ENCODE measurements at regions not wholly inside any gene's neighbourhood (a gene's known extent, or its start where the extent isn't known, plus 50 kb on each side); places are given as distances from the start of the nearest gene placed in this dataset.

- Mint-ChIP-seq H3K36me3 (ENCODE audit: low read depth) (no peaks in the 10 kb centered on the region), H3K4me3 (no peak overlapping the region), H3K4me1 (peaks cover 4% of the 10 kb centered on the region), H3K27ac (no peak overlapping the region), H3K9me3 (no peaks in the 10 kb centered on the region), H3K27me3 (ENCODE audit: insufficient read depth) (no peaks in the 10 kb centered on the region)
- WGBS, 2 experiments (ENCODE audit: insufficient coverage in 1 of 2, insufficient read length in 1 of 2): 71 to 83% methylated on average over 2 to 3 of the region's 3 CpGs
- no peaks in the 10 kb centered on the region for H3K36me3 ChIP-seq (ENCODE audit: control insufficient read depth, insufficient read depth, low read length)
- H3K27ac ChIP-seq (ENCODE audit: low read depth, low read length): peak overlapping the region; percentile 56
- H3K4me3 ChIP-seq (ENCODE audit: low read length): no peak overlapping the region
- TF ChIP-seq CTCF (conservative IDR thresholded peaks at IDR 0.05): no peak
- no peak overlapping the region for H3K9ac ChIP-seq (ENCODE audit: extremely low read depth, low read length, poor library complexity, severe bottlenecking)
- H3K4me1 ChIP-seq (ENCODE audit: control insufficient read depth, insufficient read depth, low read length): no peaks in the 10 kb centered on the region
- H3K27me3 ChIP-seq (ENCODE audit: control insufficient read depth, insufficient read depth, low read length, poor library complexity, severe bottlenecking): no peaks in the 10 kb centered on the region
- peaks cover 15% of the 10 kb centered on the region for H3K9me3 ChIP-seq (ENCODE audit: control insufficient read depth, low read length)
- DNase-seq: no peak
These were observed 438.8 kb upstream of the TGFBR2 start for GRCh38 chr3:30167541-30168011.

- Mint-ChIP-seq H3K27me3 (ENCODE audit: insufficient read depth) (no peaks in the 10 kb centered on the region), H3K4me3 (no peak overlapping the region), H3K4me1 (peaks cover 4% of the 10 kb centered on the region), H3K9me3 (no peaks in the 10 kb centered on the region), H3K27ac (no peak overlapping the region), H3K36me3 (ENCODE audit: low read depth) (no peaks in the 10 kb centered on the region)
- no peaks in the 10 kb centered on the region for H3K27me3 ChIP-seq (ENCODE audit: control insufficient read depth, insufficient read depth, low read length, poor library complexity, severe bottlenecking)
- no peaks in the 10 kb centered on the region for H3K36me3 ChIP-seq (ENCODE audit: control insufficient read depth, insufficient read depth, low read length)
- H3K9me3 ChIP-seq (ENCODE audit: control insufficient read depth, low read length): peaks cover 15% of the 10 kb centered on the region
- H3K4me3 ChIP-seq (ENCODE audit: low read length): no peak overlapping the region
- no peak overlapping the region for H3K27ac ChIP-seq (ENCODE audit: low read depth, low read length)
- no peaks in the 10 kb centered on the region for H3K4me1 ChIP-seq (ENCODE audit: control insufficient read depth, insufficient read depth, low read length)
- no peak overlapping the region for H3K9ac ChIP-seq (ENCODE audit: extremely low read depth, low read length, poor library complexity, severe bottlenecking)
- no peak for DNase-seq
- no peak for TF ChIP-seq CTCF (conservative IDR thresholded peaks at IDR 0.05)
These were observed 436.9 kb upstream of the TGFBR2 start for GRCh38 chr3:30169487-30169886.

DNA sequence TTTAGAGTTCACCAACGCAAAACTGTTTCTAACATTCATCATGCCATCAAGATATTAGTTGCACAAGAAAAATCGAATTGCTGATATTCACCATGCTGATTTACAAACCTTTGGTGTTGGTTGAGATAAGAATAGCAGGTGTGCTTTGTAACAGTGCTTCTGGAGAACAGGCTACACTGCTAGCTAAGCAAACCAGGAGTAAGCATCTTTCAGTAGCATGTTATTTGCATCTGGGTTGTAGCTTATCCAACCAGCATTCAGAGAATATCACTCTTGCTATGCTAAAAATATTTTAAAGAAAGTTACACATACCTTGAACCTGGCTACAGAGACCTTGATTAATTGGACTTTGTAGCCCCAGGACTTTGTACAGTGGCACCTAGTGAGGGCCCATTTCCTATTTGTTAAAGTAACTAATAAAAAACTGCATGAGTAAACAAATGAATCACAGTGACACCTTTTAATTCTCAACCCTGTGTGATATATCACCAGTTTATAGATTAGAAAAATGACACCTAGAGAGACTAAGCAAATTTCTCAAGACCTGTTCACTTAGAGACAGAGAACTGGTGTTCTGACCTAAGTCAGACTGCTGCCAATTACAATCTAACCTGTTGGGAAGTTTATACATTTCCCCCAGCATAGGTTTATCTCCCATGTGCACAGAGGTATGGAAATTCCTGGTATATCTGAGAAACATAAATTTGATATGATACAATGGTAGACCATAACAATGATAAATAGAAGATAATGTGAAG is 435.5 kb upstream of the TGFBR2 start:
- H3K9me3 ChIP-seq (ENCODE audit: control insufficient read depth, low read length): peaks cover 7% of the 10 kb centered on the region
- no peaks in the 10 kb centered on the region for H3K9me3 Mint-ChIP-seq
- H3K36me3 ChIP-seq (ENCODE audit: control insufficient read depth, insufficient read depth, low read length): no peaks in the 10 kb centered on the region
- WGBS, 2 experiments (ENCODE audit: insufficient coverage in 1 of 2, insufficient read length in 1 of 2): 91 to 100% methylated on average over 1 to 2 of the region's 2 CpGs
- no peak for DNase-seq
- H3K27ac Mint-ChIP-seq: no peak overlapping the region
- no peak overlapping the region for H3K4me3 Mint-ChIP-seq
- H3K36me3 Mint-ChIP-seq (ENCODE audit: low read depth): no peaks in the 10 kb centered on the region
- no peaks in the 10 kb centered on the region for H3K27me3 Mint-ChIP-seq (ENCODE audit: insufficient read depth)
- no peak overlapping the region for H3K9ac ChIP-seq (ENCODE audit: extremely low read depth, low read length, poor library complexity, severe bottlenecking)
- H3K27ac ChIP-seq (ENCODE audit: low read depth, low read length): no peak overlapping the region
- no peaks in the 10 kb centered on the region for H3K27me3 ChIP-seq (ENCODE audit: control insufficient read depth, insufficient read depth, low read length, poor library complexity, severe bottlenecking)
- no peak overlapping the region for H3K4me3 ChIP-seq (ENCODE audit: low read length)
- TF ChIP-seq CTCF (conservative IDR thresholded peaks at IDR 0.05): no peak
- H3K4me1 Mint-ChIP-seq: peaks cover 4% of the 10 kb centered on the region
- no peaks in the 10 kb centered on the region for H3K4me1 ChIP-seq (ENCODE audit: control insufficient read depth, insufficient read depth, low read length)

Data from endodermal cell (in vitro differentiated cells).